HepG2 (cell line): ENCODE measurements at regions not wholly inside any gene's neighbourhood (a gene's known extent, or its start where the extent isn't known, plus 50 kb on each side); places are given as distances from the start of the nearest gene placed in this dataset.

ENCODE experiments used
- ATF1 ChIP-seq: IDR thresholded peaks from 2 replicates; pipeline ENCODE4 v1.6.1; 2016; ENCODE audit warnings: mild to moderate bottlenecking, control low read depth
- CREB1 ChIP-seq, 2 experiments: fragments of 450-650 bp in 1 of 2; IDR thresholded peaks; 2 replicates each; pipeline ENCODE4 v1.6.1; 2016 to 2017; ENCODE audit warnings: control low read depth in 1 of 2, mild to moderate bottlenecking in 1 of 2, missing compliant biosample characterization in 1 of 2, missing genetic modification characterization in 1 of 2
- TF ChIP-seq, protein P1 (sequence below): sonication (generic); formaldehyde crosslinking; IDR thresholded peaks from 2 replicates; pipeline ENCODE4 v1.4.0; 2020; ENCODE audit warnings: mild to moderate bottlenecking, missing genetic modification reagents

DNA sequence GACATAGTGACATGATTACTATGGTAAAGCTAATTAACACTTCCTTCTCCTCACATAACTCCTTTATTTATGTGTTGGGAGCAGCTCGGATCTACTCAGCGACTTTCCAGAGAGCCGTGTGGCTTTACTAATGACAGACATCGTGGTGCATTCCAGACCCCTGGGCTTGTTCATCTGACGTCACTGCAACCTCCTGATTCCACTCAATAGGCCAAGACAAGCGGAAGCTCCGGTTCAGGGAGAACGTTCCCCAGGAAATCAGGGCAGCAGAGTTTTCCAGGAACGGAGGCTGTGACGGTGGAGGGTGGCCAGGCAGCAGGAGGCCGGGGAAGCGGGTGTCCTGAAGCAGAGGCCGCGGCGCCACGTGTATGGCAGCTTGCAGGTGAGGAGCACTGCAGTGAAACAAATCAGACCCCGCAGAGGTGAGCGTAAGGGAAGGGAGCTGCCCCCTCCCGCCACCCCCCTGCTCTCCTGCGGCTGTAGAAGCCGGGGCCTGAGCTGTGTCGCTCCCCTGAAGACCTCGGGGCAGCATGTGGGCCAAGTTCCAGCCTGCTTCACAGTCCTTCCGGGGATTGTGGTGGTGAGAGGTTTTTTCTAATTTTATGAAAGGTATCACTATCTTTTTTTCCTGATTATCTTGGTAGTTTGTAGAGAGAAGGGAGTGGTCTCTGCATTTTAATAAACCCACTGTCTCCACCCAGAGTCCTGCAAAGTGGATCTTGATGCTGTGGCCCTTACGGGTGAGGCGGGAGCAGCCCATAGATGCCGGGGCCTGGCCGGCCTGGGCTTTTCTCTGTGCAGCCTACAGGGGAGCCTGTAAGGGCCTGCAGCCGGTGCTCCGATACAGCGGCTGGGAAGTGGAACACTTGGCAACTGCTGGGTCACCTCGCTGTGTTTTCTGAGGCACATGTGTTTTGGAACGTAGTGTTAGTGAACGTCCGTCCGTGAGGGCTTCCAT is 220.4 kb upstream of the IRX4 start (continued):
- TF ChIP-seq, protein P1, sequence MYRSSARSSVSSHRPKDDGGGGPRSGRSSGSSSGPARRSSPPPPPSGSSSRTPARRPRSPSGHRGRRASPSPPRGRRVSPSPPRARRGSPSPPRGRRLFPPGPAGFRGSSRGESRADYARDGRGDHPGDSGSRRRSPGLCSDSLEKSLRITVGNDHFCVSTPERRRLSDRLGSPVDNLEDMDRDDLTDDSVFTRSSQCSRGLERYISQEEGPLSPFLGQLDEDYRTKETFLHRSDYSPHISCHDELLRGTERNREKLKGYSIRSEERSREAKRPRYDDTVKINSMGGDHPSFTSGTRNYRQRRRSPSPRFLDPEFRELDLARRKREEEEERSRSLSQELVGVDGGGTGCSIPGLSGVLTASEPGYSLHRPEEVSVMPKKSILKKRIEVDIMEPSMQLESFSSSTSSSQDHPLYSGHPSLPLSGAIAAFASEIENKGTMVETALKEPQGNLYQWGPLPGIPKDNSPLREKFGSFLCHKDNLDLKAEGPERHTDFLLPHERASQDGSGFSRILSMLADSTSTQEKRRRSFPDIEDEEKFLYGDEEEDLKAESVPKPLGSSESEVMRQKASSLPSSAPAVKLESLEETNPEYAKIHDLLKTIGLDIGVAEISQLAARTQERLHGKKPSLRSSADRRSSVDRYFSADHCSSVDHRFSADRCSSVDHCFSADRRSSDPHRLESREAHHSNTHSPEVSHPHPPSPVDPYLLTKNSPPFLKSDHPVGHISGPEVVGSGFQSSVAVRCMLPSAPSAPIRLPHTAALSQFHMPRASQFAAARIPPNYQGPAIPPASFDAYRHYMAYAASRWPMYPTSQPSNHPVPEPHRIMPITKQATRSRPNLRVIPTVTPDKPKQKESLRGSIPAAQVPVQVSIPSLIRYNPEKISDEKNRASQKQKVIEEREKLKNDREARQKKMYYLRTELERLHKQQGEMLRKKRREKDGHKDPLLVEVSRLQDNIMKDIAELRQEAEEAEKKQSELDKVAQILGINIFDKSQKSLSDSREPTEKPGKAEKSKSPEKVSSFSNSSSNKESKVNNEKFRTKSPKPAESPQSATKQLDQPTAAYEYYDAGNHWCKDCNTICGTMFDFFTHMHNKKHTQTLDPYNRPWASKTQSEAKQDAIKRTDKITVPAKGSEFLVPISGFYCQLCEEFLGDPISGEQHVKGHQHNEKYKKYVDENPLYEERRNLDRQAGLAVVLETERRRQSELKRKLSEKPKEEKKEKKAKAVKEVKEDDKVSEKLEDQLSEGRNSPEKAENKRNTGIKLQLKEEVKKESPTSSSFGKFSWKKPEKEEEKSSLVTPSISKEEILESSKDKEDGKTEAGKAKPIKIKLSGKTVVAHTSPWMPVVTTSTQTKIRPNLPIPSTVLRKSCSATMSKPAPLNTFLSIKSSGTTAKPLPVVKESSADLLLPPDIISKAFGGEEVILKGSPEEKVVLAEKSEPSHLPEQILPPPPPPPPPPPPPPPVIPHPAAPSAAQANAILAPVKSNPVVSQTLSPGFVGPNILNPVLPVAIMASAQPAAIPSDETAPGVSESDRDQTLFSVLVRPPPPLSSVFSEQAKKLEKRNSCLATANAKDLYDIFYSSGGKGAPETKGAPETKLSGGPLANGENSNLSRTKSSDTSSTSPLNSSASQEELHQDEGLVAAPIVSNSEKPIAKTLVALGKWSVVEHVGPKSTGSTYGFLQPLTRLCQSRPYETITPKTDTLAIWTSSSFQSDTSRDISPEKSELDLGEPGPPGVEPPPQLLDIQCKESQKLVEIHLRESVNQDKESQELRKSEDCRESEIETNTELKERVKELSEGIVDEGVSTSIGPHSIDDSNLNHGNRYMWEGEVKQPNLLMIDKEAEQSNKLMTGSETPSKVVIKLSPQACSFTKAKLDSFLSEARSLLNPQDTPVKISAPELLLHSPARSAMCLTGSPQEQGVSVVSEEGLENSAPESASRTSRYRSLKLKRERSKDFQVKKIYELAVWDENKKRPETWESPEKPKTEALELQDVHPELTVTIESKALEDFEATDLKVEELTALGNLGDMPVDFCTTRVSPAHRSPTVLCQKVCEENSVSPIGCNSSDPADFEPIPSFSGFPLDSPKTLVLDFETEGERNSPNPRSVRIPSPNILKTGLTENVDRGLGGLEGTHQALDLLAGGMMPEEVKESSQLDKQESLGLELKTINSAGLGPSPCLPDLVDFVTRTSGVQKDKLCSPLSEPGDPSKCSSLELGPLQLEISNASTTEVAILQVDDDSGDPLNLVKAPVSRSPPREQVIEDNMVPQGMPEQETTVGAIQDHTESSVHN (CRISPR knock-in tag) = no peak
- TF ChIP-seq ATF1 (no peak), CREB1 (IDR thresholded peaks at IDR 0.05) (peak; percentile 87), CREB1 (CRISPR knock-in tag; IDR thresholded peaks at IDR 0.05) (no peak)
